ENCODE measurements at regions not wholly inside any gene's neighbourhood (a gene's known extent, or its start where the extent isn't known, plus 50 kb on each side); places are given as distances from the start of the nearest gene placed in this dataset.

DNA sequence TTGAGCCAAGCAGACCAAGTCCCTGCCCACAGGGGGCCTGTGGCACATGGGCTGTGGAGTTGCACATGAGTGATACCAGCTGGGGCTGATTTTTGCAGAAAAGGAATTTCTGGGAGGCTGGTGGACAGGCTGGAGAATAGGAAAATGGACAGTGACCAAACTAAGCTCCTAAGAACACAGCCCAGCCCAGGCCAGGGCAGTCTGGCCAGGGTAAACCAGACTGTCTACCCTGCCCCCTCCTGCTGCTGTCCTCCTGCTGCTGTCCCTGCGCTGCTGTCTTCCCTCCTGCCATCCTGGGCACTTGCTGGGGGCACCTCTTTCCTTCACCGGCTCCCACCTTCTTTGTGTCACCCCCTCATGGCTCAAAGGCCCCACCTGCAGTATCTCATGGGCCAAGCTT lies 219.2 kb downstream of the ZIC5 start:
- peaks cover 0 to 3% of the 10 kb centered on the region in 2 donors for H3K9me3 ChIP-seq (ENCODE audit: control insufficient read depth in 2 of 2, insufficient read depth in 1 of 2, low read depth in 1 of 2, low read length in 1 of 2)
- H3K27ac ChIP-seq (ENCODE audit: low read depth in 2 of 2, low read length in 1 of 2) = no peak overlapping the region
- no peaks in the 10 kb centered on the region for H3K4me1 ChIP-seq (ENCODE audit: control insufficient read depth in 2 of 2, insufficient read depth in 2 of 2, low read length in 1 of 2)
- H3K4me3 ChIP-seq (ENCODE audit: low read depth in 1 of 2, low read length in 2 of 2) = no peak overlapping the region
- no peaks in the 10 kb centered on the region for H3K27me3 ChIP-seq (ENCODE audit: control insufficient read depth in 1 of 2, insufficient read depth in 2 of 2, low read length in 2 of 2)
- H3K36me3 ChIP-seq (ENCODE audit: control insufficient read depth in 2 of 2, insufficient read depth in 2 of 2, low read length in 1 of 2) = no peaks in the 10 kb centered on the region
- 85 to 88% methylated on average over 2 of the region's 2 CpGs for WGBS, 2 donors

DNA sequence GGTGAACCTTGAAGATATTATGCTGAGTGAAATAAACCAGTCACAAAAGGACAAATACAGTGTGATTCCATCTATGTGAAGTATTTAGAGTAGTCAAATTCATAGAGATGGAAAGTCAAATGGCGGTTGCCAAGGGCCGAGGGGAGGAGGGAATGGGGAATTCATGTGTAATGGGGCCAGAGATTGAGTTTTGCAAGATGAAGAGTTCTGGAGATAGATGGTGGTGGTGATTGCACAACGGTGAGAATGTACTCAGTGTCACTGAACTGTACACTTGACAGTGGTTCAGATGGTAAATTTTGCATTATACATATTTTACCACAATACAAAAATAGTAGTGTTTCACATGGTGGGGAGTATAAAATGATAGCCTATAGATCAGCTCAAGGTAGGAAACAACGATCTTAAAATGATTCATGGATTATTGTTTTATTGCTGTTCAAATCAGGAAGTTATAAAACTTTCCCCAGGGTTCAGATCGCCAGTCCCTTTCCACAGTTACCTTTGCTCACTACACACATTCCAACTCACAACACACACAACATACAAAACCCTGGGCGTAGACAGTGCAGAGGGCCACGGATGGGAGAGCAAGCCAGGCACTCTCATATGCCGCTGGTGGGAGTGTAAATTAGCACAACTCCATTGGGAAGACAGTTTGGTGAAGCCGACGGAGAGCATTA lies 219.9 kb downstream of the ZIC5 start:
- Histone ChIP-seq H3K27ac (ENCODE audit: low read depth in 2 of 2, low read length in 1 of 2) (no peak overlapping the region), H3K9me3 (ENCODE audit: control insufficient read depth in 2 of 2, insufficient read depth in 1 of 2, low read depth in 1 of 2, low read length in 1 of 2) (peaks cover 0 to 3% of the 10 kb centered on the region in 2 donors), H3K4me1 (ENCODE audit: control insufficient read depth in 2 of 2, insufficient read depth in 2 of 2, low read length in 1 of 2) (no peaks in the 10 kb centered on the region), H3K4me3 (ENCODE audit: low read depth in 1 of 2, low read length in 2 of 2) (no peak overlapping the region), H3K27me3 (ENCODE audit: control insufficient read depth in 1 of 2, insufficient read depth in 2 of 2, low read length in 2 of 2) (no peaks in the 10 kb centered on the region), H3K36me3 (ENCODE audit: control insufficient read depth in 2 of 2, insufficient read depth in 2 of 2, low read length in 1 of 2) (no peaks in the 10 kb centered on the region)
- 78 to 90% methylated on average over 10 of the region's 10 CpGs for WGBS, 2 donors

DNA sequence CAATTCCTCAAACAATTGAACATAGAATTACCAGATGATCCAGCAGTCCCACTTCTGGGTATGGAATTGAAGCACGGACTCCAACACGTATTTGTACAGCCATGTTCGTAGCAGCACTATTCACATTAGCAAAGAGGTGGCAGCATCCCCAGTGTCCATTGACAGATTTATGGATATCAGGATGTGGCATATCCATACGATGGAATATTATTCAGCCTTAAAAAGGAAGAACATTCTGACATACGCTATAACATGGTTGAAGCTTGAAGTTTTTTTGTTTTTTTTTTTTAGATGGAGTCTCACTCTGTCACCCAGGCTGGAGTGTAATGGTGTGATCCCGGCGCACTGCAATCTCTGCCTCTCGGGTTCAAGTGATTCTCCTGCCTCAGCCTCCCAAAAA lies 220.6 kb downstream of the ZIC5 start:
- H3K36me3 ChIP-seq (ENCODE audit: control insufficient read depth in 2 of 2, insufficient read depth in 2 of 2, low read length in 1 of 2) = no peaks in the 10 kb centered on the region
- WGBS, 2 donors = 94 to 98% methylated on average over 8 of the region's 8 CpGs
- no peak overlapping the region for H3K4me3 ChIP-seq (ENCODE audit: low read depth in 1 of 2, low read length in 2 of 2)
- peaks cover 0 to 3% of the 10 kb centered on the region in 2 donors for H3K9me3 ChIP-seq (ENCODE audit: control insufficient read depth in 2 of 2, insufficient read depth in 1 of 2, low read depth in 1 of 2, low read length in 1 of 2)
- H3K27ac ChIP-seq (ENCODE audit: low read depth in 2 of 2, low read length in 1 of 2) = no peak overlapping the region
- no peaks in the 10 kb centered on the region for H3K4me1 ChIP-seq (ENCODE audit: control insufficient read depth in 2 of 2, insufficient read depth in 2 of 2, low read length in 1 of 2)
- H3K27me3 ChIP-seq (ENCODE audit: control insufficient read depth in 1 of 2, insufficient read depth in 2 of 2, low read length in 2 of 2) = no peaks in the 10 kb centered on the region

DNA sequence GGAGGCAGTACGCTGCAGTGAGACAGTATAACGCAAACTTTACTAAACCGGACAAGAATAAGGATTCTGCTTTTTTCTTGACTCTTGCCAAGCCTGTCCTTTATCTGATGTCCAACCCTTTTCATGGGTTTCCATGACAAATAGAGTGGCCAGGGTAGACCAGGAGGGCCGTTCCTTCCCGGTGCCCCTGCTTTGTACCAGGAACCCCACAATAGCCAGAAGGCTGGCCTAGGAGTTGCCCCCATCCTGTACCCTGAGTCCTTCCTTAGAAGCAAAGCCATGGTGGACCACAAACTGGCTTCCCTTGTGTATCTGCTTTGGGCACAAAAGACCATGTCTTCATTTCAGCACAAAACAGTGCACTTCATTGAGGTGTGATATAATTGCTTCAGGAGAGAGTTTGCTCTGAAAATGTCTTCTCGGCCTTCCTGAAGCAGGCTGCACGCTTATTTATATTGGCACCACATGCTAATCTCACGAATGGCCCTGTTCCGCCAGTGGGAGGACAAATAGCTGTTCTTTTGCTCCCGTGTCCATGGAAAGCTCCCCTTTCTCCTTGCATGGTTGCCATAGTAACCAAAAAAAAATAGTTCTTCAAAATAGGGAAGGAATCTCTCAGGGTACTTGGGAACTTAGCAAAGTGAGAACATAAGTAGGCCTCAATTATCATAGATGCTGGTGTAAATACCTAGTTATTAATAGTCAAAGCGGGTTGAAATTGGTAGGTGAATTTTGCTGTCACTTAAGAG lies 222.1 kb downstream of the ZIC5 start:
- WGBS, 2 donors = 88 to 92% methylated on average over 11 of the region's 11 CpGs
- no peaks in the 10 kb centered on the region for H3K36me3 ChIP-seq (ENCODE audit: control insufficient read depth in 2 of 2, insufficient read depth in 2 of 2, low read length in 1 of 2)
- H3K9me3 ChIP-seq (ENCODE audit: control insufficient read depth in 2 of 2, insufficient read depth in 1 of 2, low read depth in 1 of 2, low read length in 1 of 2) = no peaks in the 10 kb centered on the region
- no peaks in the 10 kb centered on the region for H3K27me3 ChIP-seq (ENCODE audit: control insufficient read depth in 1 of 2, insufficient read depth in 2 of 2, low read length in 2 of 2)
- no peaks in the 10 kb centered on the region for H3K4me1 ChIP-seq (ENCODE audit: control insufficient read depth in 2 of 2, insufficient read depth in 2 of 2, low read length in 1 of 2)
- no peak overlapping the region for H3K4me3 ChIP-seq (ENCODE audit: low read depth in 1 of 2, low read length in 2 of 2)
- H3K27ac ChIP-seq (ENCODE audit: low read depth in 2 of 2, low read length in 1 of 2) = no peak overlapping the region

DNA sequence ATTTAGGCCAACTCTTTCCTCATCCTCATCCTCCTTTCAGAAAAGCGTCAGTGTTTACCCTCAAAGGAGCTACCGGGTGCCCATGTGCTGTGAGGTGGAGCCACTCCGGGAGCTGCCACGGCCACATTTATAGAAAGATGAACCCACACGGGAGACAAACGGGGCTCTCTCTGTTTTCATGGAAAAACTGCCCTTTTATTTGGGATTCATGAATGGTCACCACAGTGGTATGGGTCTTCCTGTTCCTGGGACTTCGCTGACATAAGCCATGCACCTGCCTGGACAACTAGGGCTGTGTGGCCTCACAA lies 224.2 kb downstream of the ZIC5 start:
- H3K27me3 ChIP-seq (ENCODE audit: control insufficient read depth in 1 of 2, insufficient read depth in 2 of 2, low read length in 2 of 2) = no peaks in the 10 kb centered on the region
- H3K4me3 ChIP-seq (ENCODE audit: low read depth in 1 of 2, low read length in 2 of 2) = no peak overlapping the region
- H3K4me1 ChIP-seq (ENCODE audit: control insufficient read depth in 2 of 2, insufficient read depth in 2 of 2, low read length in 1 of 2) = no peaks in the 10 kb centered on the region
- no peaks in the 10 kb centered on the region for H3K9me3 ChIP-seq (ENCODE audit: control insufficient read depth in 2 of 2, insufficient read depth in 1 of 2, low read depth in 1 of 2, low read length in 1 of 2)
- 72 to 76% methylated on average over 7 of the region's 7 CpGs for WGBS, 2 donors
- no peak overlapping the region for H3K27ac ChIP-seq (ENCODE audit: low read depth in 2 of 2, low read length in 1 of 2)
- no peaks in the 10 kb centered on the region for H3K36me3 ChIP-seq (ENCODE audit: control insufficient read depth in 2 of 2, insufficient read depth in 2 of 2, low read length in 1 of 2)

DNA sequence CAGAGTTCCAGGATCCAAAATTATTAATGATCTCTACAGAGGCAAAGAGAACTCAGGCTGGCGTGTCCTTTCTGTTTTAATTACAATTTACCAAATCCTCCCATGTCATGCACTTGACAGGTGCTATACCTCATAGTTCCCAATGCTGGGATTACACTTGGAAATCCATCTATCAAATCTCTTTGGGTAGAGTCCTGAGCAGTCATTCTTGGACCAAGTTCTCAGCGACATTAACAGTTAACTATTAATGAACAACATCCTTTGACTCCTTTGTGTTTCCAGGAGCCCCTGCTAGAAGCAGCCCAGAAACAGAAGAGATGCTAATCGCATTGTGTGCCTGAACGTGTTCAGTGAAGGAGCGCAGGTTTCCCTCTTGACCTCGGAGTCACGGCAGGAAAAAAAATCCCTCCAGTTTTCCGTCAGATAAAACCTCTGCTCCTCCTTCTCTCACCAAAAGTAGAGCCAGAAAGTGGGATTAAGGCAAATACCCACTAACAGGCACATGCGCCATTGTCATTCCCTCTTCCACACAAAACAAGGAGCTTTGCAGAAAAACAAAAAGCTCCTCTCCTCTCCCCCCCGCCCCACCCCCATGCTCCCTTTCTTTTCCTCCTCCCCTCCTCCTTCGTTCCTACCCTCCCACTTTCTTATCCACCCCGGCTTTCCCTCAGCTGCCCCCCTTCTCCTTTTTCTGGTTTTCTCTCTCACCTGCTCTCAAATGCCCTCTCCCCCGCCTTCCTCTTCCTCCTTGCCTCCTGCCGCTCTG lies 224.7 kb downstream of the ZIC5 start:
- Histone ChIP-seq H3K9me3 (ENCODE audit: control insufficient read depth in 2 of 2, insufficient read depth in 1 of 2, low read depth in 1 of 2, low read length in 1 of 2) (no peaks in the 10 kb centered on the region), H3K27ac (ENCODE audit: low read depth in 2 of 2, low read length in 1 of 2) (no peak overlapping the region), H3K27me3 (ENCODE audit: control insufficient read depth in 1 of 2, insufficient read depth in 2 of 2, low read length in 2 of 2) (no peaks in the 10 kb centered on the region), H3K36me3 (ENCODE audit: control insufficient read depth in 2 of 2, insufficient read depth in 2 of 2, low read length in 1 of 2) (no peaks in the 10 kb centered on the region), H3K4me3 (ENCODE audit: low read depth in 1 of 2, low read length in 2 of 2) (no peak overlapping the region), H3K4me1 (ENCODE audit: control insufficient read depth in 2 of 2, insufficient read depth in 2 of 2, low read length in 1 of 2) (no peaks in the 10 kb centered on the region)
- WGBS, 2 donors = 71 to 74% methylated on average over 14 of the region's 14 CpGs

DNA sequence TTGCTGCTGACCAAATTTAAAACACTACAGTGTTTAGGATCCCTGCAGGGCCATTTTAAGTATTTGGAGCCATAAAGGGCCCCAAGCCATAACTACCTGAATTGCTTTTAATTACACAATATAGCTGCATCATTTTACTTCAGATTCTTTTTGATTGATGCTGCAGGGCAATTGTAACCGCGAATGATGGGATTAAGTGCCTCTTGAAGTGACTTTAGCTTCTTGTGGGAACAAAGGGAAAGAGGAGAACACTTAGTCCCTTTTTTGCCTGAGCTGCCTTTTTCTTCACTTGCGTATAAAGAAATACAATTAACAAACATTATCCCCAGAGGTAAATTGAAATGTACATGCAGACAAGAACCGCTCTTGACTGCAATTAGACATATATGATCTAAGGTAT lies 228.5 kb downstream of the ZIC5 start:
- Histone ChIP-seq H3K4me1 (ENCODE audit: control insufficient read depth in 2 of 2, insufficient read depth in 2 of 2, low read length in 1 of 2) (no peaks in the 10 kb centered on the region), H3K27me3 (ENCODE audit: control insufficient read depth in 1 of 2, insufficient read depth in 2 of 2, low read length in 2 of 2) (no peaks in the 10 kb centered on the region), H3K4me3 (ENCODE audit: low read depth in 1 of 2, low read length in 2 of 2) (no peak overlapping the region), H3K36me3 (ENCODE audit: control insufficient read depth in 2 of 2, insufficient read depth in 2 of 2, low read length in 1 of 2) (no peaks in the 10 kb centered on the region), H3K27ac (ENCODE audit: low read depth in 2 of 2, low read length in 1 of 2) (no peak overlapping the region), H3K9me3 (ENCODE audit: control insufficient read depth in 2 of 2, insufficient read depth in 1 of 2, low read depth in 1 of 2, low read length in 1 of 2) (no peaks in the 10 kb centered on the region)
- 58 to 81% methylated on average over 4 of the region's 4 CpGs for WGBS, 2 donors

DNA sequence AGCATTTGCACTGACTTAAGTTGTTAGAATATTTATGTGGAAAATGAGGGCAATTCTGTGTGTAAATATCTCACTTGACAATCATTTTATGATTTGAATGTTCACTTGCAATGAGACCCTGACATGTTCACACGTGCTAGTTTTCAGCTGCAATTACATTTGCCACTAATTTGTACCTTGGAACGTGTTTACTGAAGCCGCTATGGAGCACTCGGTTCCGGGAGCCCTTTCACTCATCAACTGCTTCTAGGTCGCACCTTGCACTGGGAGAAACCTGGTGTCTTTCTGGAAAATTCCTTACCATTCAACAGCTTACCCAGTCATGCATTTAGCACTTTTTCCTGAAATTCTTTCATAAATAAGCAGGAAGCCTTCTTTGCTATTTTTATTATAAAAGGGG lies 229.6 kb downstream of the ZIC5 start:
- 42 to 56% methylated on average over 6 of the region's 6 CpGs for WGBS, 2 donors
- no peak overlapping the region for H3K4me3 ChIP-seq (ENCODE audit: low read depth in 1 of 2, low read length in 2 of 2)
- H3K27me3 ChIP-seq (ENCODE audit: control insufficient read depth in 1 of 2, insufficient read depth in 2 of 2, low read length in 2 of 2) = no peaks in the 10 kb centered on the region
- H3K9me3 ChIP-seq (ENCODE audit: control insufficient read depth in 2 of 2, insufficient read depth in 1 of 2, low read depth in 1 of 2, low read length in 1 of 2) = no peaks in the 10 kb centered on the region
- H3K4me1 ChIP-seq (ENCODE audit: control insufficient read depth in 2 of 2, insufficient read depth in 2 of 2, low read length in 1 of 2) = no peaks in the 10 kb centered on the region
- no peaks in the 10 kb centered on the region for H3K36me3 ChIP-seq (ENCODE audit: control insufficient read depth in 2 of 2, insufficient read depth in 2 of 2, low read length in 1 of 2)
- no peak overlapping the region for H3K27ac ChIP-seq (ENCODE audit: low read depth in 2 of 2, low read length in 1 of 2)

DNA sequence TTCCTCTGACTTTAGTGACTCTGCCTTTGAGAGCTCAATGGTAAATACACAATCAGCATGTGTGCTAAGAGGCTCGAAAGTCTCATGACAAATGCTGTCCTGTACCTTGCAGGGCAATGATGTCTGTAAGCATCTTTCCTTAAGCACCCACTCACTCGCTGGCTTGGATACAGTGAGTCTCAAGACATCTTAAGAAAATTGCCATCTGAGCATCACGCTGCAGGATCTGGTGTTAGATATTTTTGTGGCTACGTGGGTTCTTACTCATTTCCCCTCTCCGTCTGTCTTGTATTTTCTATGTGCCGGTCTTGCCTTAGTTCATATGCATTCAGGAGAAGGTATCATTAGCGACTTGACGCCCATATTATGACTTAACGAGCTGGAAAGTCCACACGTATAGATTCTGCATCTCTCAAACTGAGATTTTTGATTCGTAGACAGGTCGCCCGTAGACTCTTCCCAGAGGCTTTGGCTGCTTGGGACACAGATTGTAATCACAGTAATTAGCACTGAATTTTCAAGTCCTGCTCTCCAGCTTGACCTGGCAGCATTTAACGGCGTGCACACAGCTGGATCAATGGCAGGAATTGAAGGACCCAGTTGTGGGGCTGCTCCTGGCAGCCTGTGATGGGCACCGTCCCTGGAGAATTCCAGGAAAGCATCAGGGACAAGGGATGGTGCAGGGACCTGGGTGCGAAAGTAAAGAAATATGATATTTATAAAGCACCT lies 231.2 kb downstream of the ZIC5 start:
- Histone ChIP-seq H3K9me3 (ENCODE audit: control insufficient read depth in 2 of 2, insufficient read depth in 1 of 2, low read depth in 1 of 2, low read length in 1 of 2) (no peaks in the 10 kb centered on the region), H3K4me3 (ENCODE audit: low read depth in 1 of 2, low read length in 2 of 2) (no peak overlapping the region), H3K27me3 (ENCODE audit: control insufficient read depth in 1 of 2, insufficient read depth in 2 of 2, low read length in 2 of 2) (no peaks in the 10 kb centered on the region), H3K27ac (ENCODE audit: low read depth in 2 of 2, low read length in 1 of 2) (no peak overlapping the region), H3K4me1 (ENCODE audit: control insufficient read depth in 2 of 2, insufficient read depth in 2 of 2, low read length in 1 of 2) (no peaks in the 10 kb centered on the region), H3K36me3 (ENCODE audit: control insufficient read depth in 2 of 2, insufficient read depth in 2 of 2, low read length in 1 of 2) (no peaks in the 10 kb centered on the region)
- WGBS, 2 donors = 83 to 88% methylated on average over 17 of the region's 17 CpGs
